ENCODE measurements at regions not wholly inside any gene's neighbourhood (a gene's known extent, or its start where the extent isn't known, plus 50 kb on each side); places are given as distances from the start of the nearest gene placed in this dataset.

- TF ChIP-seq MAX (IDR thresholded peaks at IDR 0.05) (no peak), GABPA (IDR thresholded peaks at IDR 0.05; ENCODE audit: borderline replicate concordance, insufficient read depth, low read length) (no peak), TAF7 (optimal IDR thresholded peaks at IDR 0.05; ENCODE audit: borderline replicate concordance, low read depth, low read length) (no peak), KDM4A (IDR thresholded peaks at IDR 0.05; ENCODE audit: low read depth, low read length, severe bottlenecking) (no peak), ASH2L (IDR thresholded peaks at IDR 0.05; ENCODE audit: low read length) (no peak)
Observed at GRCh38 chr7:46651561-46652088, 730.6 kb upstream of the IGFBP3 start (continued).

Data from H1 (cell line).